GM19467 (cell line): ENCODE measurements at regions not wholly inside any gene's neighbourhood (a gene's known extent, or its start where the extent isn't known, plus 50 kb on each side); places are given as distances from the start of the nearest gene placed in this dataset.

Experiments used
- ATAC-seq: cut with Tn5 transposase; IDR thresholded peaks from one replicate; pipeline ENCODE4 v1.9.1; 2021; ENCODE audit warnings: mild to moderate bottlenecking, moderate library complexity; ENCODE audit not compliant: unreplicated experiment

- no peak for ATAC-seq
These were observed 282.6 kb upstream of the PPARGC1A start for GRCh38 chr4:24172406-24172805.

- ATAC-seq: no peak
These were observed 280.1 kb upstream of the PPARGC1A start for GRCh38 chr4:24169956-24170355.

- ATAC-seq: no peak
These were observed 278.8 kb upstream of the PPARGC1A start for GRCh38 chr4:24168658-24169057.

GRCh38 chr4:24166501-24166900, 276.7 kb upstream of the PPARGC1A start:
- ATAC-seq: no peak

GRCh38 chr4:24164797-24165196, 274.9 kb upstream of the PPARGC1A start:
- no peak for ATAC-seq

GRCh38 chr4:24164054-24164693, 274.3 kb upstream of the PPARGC1A start:
- no peak for ATAC-seq

GRCh38 chr4:24163314-24163713, 273.5 kb upstream of the PPARGC1A start:
- ATAC-seq: no peak

- no peak for ATAC-seq
These were observed 270.5 kb upstream of the PPARGC1A start for GRCh38 chr4:24160358-24160757.

- ATAC-seq: no peak
These were observed 268.2 kb upstream of the PPARGC1A start for GRCh38 chr4:24158031-24158430.

GRCh38 chr4:24150034-24150433, 260.2 kb upstream of the PPARGC1A start:
- no peak for ATAC-seq

GRCh38 chr4:24146127-24146526, 256.3 kb upstream of the PPARGC1A start:
- no peak for ATAC-seq

- ATAC-seq: no peak
These were observed 255.7 kb upstream of the PPARGC1A start for GRCh38 chr4:24145591-24145990.

- no peak for ATAC-seq
These were observed 254.5 kb upstream of the PPARGC1A start for GRCh38 chr4:24144381-24144780.

- no peak for ATAC-seq
These were observed 253.9 kb upstream of the PPARGC1A start for GRCh38 chr4:24143741-24144140.

- ATAC-seq: no peak
These were observed 252.0 kb upstream of the PPARGC1A start for GRCh38 chr4:24141836-24142235.

GRCh38 chr4:24140892-24141291, 251.0 kb upstream of the PPARGC1A start:
- ATAC-seq: no peak

- no peak for ATAC-seq
These were observed 248.1 kb upstream of the PPARGC1A start for GRCh38 chr4:24137671-24138601.

GRCh38 chr4:24131954-24132673, 242.3 kb upstream of the PPARGC1A start:
- no peak for ATAC-seq

- ATAC-seq: no peak
These were observed 240.8 kb upstream of the PPARGC1A start for GRCh38 chr4:24130637-24131036.

GRCh38 chr4:24126776-24127175, 236.9 kb upstream of the PPARGC1A start:
- ATAC-seq: no peak

- ATAC-seq: no peak
These were observed 231.7 kb upstream of the PPARGC1A start for GRCh38 chr4:24121395-24122175.
